ENCODE measurements at regions not wholly inside any gene's neighbourhood (a gene's known extent, or its start where the extent isn't known, plus 50 kb on each side); places are given as distances from the start of the nearest gene placed in this dataset.
A peak's percentile ranks its signal among the peaks of the same experiment; 100 is the strongest.

DNA sequence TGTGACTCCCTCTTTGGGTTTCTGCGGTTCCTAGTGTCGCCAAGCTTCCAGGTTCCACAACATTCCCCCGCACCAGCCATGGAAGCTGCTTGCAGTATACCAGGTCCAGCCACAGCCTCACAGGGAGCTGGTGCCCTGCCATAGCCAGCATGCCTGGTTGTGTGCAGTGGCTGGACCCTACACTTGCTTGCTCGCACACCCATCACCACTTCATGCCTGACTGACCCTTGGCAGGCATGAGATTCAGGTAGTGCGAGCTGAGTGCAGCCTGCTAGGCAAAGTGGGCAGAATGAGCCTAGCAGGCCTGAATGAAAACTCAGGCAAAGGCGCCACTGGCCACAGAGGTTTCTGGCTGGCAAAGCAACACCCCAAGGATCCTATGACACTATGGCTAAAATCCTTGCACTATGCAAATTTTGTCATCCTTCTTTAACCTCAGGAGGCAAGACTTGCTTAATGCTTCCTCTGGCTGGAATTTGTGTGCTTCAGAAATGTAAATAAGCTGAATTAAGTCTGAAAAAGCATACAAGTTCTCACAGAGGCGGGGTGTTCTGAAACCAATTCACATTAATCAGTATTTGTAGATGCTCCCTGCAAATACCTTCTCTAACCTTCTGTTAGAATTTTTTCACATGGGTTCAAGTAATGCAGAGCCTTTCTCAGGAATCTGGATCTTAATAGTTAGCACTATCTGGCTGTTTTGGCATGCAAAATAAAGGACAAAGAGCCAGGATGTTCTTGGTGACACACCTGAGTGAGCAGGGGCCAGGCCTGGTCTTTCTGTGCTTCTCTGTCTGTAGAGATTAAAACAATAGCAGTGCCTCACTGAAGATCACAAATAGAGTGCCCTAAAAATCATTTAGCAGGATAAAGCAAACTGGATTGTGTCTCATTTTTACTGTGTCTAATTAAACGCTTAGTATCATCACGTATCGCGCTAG lies 256.9 kb downstream of the GPATCH2 start:
- no peak overlapping the region for H3K4me3 ChIP-seq (ENCODE audit: low read depth, low read length)

DNA sequence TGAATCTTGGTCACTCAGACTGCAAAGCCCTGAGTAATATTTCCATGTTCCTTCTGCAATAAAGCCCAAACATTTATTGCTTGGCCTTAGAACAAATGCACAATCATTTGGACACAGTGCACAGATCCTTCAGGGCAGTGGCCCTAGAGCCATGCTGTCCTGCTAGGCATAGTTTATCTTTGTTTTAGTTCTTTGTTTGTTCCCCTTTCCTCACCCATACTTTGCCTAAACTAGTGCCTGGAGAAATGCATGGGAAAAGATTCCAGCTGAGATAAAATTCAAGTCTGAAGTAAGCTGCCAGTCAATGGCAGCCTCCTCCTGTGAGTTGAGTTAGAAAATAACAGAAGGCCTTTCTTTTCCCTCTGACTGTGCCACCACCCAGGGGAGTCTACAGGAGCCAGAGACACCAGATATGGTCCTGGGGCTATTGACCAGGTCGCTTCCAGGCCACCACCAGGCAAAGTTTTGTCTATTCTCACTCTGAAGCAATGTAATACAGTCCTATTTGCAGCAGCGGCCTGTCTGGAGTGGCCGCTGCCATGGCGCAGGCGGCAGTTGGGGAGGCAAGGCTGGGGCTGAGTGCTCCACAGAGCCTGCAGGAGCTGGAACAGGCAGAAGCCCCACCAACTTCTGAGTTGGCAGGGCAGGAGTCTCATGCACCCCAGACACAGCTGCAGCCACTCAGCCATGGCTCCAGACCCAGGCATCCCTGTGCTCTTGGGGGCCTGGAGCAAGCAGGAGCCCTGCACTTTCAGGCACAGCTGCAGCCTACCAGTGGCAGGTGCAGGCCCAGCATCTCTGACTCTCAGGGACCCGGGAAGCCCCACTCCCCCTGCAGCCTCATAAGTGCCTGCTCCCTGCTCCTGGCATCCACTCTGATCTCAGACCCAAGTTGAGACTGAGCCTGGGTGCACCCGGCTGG lies 258.6 kb downstream of the GPATCH2 start:
- no peak for DNase-seq (ENCODE audit: low read depth)

More for the DNA sequence above, 256.9 kb downstream of the GPATCH2 start:
- no peak for DNase-seq (ENCODE audit: low read depth)

DNA sequence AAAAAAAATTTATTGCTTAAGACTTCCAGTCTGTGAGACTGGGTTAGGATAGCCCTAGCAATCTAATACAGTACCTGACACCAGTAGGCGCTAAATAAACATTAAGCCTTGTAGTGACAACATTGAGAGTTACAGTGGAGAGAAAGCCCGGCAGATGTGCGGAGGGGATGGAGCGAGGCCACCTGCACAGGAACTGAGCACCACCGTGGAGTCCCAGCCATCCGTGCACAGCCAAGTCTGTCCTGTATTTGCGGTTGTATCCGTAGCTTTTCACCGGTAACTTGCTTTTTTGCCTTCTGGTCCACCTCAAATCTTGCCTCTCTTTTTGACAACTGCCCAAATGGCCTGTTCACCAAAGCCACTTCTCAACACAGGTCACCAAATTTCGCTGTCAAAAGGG lies 260.1 kb downstream of the GPATCH2 start:
- H3K4me3 ChIP-seq (ENCODE audit: low read depth, low read length): no peak overlapping the region
- no peak for DNase-seq (ENCODE audit: low read depth)

More for the DNA sequence above, 258.6 kb downstream of the GPATCH2 start:
- no peak overlapping the region for H3K4me3 ChIP-seq (ENCODE audit: low read depth, low read length)

DNA sequence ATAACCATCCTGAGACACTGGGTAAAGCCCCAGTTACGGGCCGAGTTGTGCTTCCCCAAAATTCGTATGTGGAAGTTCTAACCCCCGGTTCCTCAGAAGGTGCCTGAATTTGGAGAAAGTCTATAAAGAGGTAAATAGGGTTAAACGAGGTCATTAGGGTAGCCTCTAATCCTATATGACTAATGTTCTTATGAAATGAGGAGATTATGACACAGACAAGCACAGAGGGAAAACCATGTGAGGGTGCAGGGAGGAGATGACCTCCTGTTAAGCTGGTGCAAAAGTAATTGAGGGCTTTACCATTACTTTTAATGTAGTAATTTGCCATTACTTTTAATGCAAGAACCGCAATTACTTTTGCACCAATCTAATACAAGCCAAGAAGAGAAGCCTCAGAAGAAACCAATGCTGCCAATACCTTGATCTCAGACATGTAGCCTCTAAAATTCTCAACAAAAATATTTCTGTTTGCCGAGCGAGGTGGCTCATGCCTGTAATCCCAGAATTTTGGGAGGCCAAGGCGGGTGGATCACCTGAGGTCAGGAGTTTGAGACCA lies 260.8 kb downstream of the GPATCH2 start:
- DNase-seq (ENCODE audit: low read depth): no peak
- no peak overlapping the region for H3K4me3 ChIP-seq (ENCODE audit: low read depth, low read length)

DNA sequence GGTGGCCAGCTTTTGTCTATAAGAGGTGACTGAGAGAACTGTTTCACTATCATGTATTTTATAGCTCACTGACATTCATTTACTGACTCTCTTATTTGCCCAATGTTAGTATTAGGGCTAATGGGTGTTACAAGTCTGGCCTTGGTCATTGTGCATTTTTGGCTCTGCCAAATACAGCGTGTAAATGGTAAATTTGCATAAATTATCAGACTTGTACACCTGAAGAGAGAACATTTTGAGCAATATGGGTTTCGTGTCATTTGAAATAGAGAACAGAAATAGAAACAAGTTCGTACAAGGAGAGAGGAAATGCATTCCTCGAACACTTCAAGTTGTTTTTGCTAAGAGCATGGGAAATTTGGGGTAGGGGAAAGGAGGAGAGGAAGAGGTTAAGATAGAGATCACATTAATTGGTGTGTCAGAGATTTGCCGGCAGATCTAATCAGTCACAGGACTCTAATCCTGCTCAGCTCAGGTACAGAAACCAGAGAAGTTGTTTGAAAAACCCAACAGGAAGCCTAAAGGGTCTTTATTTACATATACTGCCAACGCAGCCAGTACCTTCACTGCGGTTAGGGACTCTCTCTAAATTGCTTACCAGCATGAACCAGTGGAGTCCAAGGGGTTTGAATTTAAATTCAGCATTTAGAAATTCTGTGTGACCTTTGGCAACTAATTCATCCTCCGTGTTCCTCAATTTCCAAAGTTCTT lies 261.5 kb downstream of the GPATCH2 start:
- DNase-seq (ENCODE audit: low read depth): no peak
- no peak overlapping the region for H3K4me3 ChIP-seq (ENCODE audit: low read depth, low read length)

DNA sequence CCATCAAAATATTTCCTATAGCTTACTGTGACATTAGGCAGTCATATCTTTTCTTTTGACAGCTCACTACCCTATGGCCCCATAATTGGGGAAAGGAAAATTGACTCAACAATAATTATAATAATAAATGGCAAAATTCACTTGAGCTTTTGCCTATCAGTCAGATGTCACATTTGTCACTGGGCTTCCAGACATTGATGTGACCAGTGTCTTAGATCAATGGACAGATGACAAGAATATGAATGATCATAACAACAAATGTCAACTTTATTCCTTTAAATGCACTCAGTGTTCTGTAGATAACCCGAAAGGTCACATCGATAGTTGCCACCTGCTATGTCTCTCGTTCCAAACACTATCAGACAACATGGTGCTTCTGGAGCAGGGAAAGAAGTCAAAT lies 266.7 kb downstream of the GPATCH2 start:
- H3K4me3 ChIP-seq (ENCODE audit: low read depth, low read length): no peak overlapping the region
- no peak for DNase-seq (ENCODE audit: low read depth)

DNA sequence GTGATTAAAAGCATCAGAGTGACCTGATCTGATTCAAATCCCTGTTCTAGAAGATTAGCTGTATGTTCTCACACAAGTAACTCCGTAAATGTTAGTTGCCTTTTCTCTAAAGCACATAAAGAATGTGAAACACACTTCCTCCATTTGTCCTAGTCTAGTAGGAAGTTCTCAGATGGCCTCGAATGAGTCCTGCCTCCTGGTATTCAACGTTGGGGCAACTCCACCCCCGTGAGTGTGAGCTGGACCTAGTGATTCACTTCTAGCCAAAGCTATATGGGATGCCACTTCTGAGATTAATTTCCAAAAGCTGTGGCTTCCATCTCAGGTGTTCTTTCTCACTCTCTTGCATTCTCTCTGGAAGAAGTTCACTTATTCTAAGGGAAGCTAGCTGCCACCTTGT lies 267.6 kb downstream of the GPATCH2 start:
- no peak overlapping the region for H3K4me3 ChIP-seq (ENCODE audit: low read depth, low read length)
- DNase-seq (ENCODE audit: low read depth): peak; percentile 9

DNA sequence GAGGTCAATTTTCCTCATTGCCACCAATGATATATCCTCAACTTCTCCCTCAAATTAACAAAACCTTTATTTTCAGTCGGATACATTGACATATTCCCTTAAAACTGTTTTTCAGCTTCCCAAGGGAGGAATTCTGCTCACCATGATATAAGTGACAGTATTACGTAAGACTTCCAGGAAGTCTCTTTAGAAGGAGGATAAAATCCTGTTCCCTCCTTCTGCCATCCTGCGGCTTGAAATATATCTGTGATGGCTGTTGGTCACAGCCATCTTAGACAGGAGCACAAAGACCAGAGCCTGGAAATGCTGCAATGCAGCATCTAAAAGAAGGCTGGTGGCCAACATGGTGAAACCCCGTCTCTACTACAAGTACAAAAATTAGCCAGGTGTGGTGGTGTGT lies 270.4 kb downstream of the GPATCH2 start:
- no peak for DNase-seq (ENCODE audit: low read depth)
- no peak overlapping the region for H3K4me3 ChIP-seq (ENCODE audit: low read depth, low read length)

DNA sequence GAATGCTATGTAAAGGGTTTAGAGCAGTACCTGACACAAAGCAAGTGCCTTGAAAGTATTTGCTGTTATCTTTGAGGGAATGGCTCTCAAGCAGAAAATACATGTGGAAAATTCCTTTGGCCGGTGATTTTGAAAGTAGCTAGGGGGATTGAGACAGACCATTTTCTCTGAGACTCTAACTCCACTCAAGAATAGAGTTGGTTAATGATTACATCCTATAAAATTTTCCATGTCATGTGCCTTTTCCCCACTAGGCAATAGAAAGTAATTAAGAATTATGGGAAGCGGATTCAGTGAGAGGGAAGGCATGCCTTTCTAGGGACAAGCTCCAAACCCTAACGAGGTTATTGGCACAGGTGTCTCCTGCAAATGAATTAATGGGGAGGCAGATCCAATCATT lies 276.0 kb downstream of the GPATCH2 start:
- no peak overlapping the region for H3K4me3 ChIP-seq (ENCODE audit: low read depth, low read length)
- no peak for DNase-seq (ENCODE audit: low read depth)

DNA sequence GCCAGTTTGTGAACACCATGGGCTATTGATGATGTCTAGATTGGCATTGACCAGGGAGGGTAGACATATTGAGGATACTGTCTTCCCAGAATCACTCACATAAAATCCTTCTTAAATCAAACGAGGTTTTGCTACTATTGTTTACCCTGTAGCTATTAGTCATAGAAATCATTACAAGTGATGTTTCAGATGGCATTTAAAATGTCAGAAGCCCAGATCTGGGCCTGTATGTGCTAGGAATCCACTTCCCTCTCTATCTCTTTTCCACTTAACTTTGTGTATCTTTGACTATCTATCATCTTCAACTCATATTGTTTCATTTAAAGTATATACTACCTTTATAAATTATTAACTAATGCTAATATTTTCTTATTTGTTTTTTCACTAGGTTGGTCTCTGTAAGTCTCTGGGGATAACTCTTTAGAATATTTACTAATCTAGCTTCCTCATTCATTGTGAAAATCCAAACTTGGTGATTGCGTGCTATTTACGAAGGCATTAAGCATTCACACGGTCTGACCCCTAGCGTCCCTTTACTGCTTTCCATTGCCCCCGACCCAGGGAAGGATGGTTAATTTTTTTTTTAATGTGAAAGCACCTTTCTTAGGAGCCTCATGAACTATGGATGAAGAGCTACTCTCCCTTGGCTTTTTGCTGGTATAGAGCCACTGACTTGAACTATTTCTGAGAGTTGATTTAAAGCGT lies 281.8 kb downstream of the GPATCH2 start:
- DNase-seq (ENCODE audit: low read depth): no peak
- H3K4me3 ChIP-seq (ENCODE audit: low read depth, low read length): no peak overlapping the region

DNA sequence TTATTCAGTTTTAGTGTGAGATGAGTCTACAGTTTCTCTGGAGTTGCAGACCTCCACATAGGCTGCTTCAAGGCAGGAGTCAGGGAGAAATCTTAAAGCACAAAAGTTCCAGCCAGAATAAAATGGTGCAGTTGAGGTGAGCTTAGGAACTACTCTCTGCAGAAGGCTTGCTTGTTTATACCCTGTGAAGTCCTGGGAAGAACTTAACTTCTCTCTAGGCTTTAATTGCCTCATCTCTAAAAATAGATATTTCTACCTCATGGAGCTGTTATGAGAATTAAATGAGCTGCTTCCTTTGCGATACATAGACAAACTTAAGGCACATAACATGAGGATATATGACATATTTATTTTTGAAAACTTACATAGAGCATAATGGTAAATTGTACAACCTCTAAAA lies 286.2 kb downstream of the GPATCH2 start:
- no peak overlapping the region for H3K4me3 ChIP-seq (ENCODE audit: low read depth, low read length)
- DNase-seq (ENCODE audit: low read depth): no peak

DNA sequence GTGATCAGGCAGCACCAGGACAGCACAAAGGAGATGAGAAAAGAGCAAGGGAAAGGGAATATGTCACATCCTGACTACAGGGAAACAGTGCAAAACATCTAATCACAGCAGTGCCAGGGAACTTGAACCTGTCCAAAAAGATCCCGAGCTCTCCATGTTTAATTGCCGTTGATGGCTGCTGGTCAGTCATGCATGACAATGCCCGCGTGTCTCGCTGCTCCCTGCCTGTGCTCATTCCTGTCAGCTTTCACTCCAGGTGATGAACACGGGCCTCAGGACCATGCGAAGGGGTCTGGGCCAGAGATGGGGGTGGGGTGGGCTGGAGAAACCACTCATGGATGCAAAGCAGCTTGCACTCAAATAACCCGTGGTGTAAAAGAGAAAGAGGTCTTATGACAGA lies 287.0 kb downstream of the GPATCH2 start:
- no peak overlapping the region for H3K4me3 ChIP-seq (ENCODE audit: low read depth, low read length)
- DNase-seq (ENCODE audit: low read depth): no peak

DNA sequence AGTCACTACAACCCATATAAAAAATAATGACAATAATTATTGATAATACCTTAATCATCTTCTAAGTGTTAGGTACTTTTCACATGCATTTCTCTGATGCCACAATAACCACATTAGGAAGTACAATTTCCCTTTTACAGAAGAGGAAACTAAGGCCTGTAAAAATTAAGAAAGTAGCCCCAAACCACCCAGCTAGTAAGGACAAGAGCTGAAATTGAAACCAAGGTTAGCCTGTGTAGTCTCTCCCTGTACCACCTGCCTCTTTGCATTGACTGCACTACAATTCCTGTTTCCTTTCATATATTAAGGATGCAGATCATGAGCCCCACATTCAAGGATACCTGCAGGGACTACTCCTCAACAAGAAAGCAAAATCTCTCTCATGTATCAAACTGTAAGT lies 288.8 kb downstream of the GPATCH2 start:
- no peak for DNase-seq (ENCODE audit: low read depth)
- H3K4me3 ChIP-seq (ENCODE audit: low read depth, low read length): no peak overlapping the region

DNA sequence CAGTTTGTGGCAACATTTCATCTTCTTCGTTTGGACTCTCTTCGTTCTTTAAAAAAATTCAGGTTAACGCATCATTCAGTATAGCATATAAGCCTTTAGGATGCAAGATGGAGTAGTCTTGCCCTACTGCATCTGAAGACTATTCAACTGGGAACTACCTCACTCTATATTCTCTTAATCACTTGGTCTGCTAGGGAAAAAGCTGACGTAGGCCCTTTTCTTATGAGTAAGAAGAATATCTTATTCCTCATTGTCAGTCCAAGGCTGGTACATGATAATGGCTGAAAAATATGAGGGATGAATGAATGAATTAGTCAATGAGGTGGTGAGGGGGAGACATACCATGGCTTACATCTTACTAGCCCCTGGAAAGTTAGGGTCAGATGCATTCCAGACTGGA lies 294.2 kb downstream of the GPATCH2 start:
- DNase-seq (ENCODE audit: low read depth): no peak
- H3K4me3 ChIP-seq (ENCODE audit: low read depth, low read length): no peak overlapping the region

DNA sequence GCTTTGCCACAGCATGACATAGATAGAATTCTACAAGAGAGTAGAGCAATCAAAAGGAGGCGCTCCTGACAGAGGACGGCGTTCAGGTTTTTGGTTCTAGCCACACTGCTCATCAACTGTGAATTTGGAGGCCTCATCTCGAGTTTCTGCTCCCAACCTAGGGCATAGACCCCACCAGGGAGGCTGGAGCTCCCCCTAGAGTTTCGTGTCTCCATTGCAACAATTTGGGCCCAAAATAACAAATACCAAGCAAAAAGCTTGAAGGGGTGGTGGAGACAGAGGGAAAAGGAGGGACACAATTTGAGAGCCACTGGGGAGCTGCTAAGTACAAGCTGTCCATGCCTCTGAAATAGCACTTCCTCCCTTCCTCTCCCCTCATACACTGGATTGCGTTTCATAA lies 297.0 kb downstream of the GPATCH2 start:
- no peak for DNase-seq (ENCODE audit: low read depth)
- no peak overlapping the region for H3K4me3 ChIP-seq (ENCODE audit: low read depth, low read length)

DNA sequence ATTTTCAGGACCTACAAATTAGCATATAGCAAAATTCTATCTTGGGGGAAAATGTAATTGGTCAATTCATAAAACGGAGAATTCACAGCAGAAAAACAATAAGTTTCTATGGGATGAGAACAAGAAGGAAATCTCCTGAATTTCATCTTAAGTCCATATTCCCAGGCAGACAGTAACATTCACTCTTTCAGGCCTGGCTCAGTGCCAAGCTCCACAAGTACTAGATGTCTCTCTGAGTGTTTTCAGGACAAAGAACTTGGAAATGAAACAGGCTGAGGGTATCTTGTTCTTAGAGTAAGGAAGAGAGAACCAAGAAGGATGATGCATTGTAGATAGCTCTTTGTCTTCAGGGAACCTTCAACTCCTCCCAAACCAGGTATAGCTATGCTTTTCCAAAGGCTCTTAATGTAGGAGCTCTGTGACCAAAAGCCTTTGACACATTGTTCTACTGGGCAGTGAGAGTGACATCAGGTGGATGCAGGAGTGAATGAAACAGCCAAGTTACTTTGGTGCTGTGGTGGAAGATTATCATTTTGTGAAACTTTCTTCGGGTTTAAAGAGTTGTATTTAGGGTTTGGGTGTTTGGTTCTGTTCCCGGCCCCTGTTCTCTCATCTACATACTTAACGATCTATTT lies 298.3 kb downstream of the GPATCH2 start:
- H3K4me3 ChIP-seq (ENCODE audit: low read depth, low read length): no peak overlapping the region
- peak; percentile 34 for DNase-seq (ENCODE audit: low read depth)

DNA sequence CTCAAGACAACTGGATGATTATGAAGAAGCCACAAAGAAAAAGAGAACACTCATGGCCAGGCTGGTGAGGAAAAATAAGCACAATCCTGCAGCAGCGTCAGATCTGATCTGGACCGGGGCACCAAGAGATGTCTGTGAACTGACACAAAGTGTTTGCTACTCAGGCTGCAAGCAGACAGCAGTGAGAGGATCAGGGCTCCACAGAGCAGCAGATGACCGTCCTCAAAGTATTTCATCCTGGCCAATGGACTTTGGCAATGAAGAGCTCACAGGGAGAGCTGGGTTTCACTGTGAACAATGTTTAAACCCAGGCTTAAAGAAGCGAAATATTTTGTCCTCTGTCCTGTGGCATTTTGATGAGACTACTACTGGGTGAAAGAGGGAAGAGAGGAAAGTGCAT lies 299.2 kb downstream of the GPATCH2 start:
- no peak overlapping the region for H3K4me3 ChIP-seq (ENCODE audit: low read depth, low read length)
- DNase-seq (ENCODE audit: low read depth): no peak

DNA sequence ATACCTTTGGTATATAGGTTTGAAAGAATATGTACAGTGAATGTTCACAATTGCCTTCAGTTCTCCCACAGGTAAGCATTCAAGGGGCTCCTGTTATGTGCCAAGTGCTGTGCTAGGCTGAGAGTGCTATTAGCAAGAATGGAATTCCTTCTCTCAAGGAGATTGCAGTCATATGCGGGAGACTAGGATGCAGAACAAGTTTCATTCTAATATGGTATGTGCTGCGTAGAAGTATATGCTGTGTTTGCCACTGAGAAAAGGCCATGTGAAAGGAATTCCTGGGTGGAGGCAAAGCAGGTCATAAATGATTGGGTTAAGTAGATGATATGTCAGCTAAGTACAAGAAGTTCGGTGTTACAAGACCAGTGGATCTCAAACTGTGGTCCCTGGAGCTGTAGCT lies 303.0 kb downstream of the GPATCH2 start:
- no peak for DNase-seq (ENCODE audit: low read depth)
- no peak overlapping the region for H3K4me3 ChIP-seq (ENCODE audit: low read depth, low read length)
